Loucy (cell line): ENCODE measurements at regions not wholly inside any gene's neighbourhood (a gene's known extent, or its start where the extent isn't known, plus 50 kb on each side); places are given as distances from the start of the nearest gene placed in this dataset.

Experiments used
- H2AFZ ChIP-seq: fragments of 200-600 bp; sonication (generic); 2 replicates; pipeline ENCODE4 v1.6.0; 2016; ENCODE audit warnings: antibody characterized with exemption, mild to moderate bottlenecking, low read length, moderate library complexity
- H3F3A ChIP-seq: fragments of 200-600 bp; 2 replicates; pipeline ENCODE4 v1.6.0; 2016; ENCODE audit warnings: antibody characterized with exemption, low read depth, mild to moderate bottlenecking
- H3K27me3 ChIP-seq: fragments of 200-600 bp; sonication (generic); 2 replicates; pipeline ENCODE4 v1.6.1; 2014; ENCODE audit warnings: low read length, mild to moderate bottlenecking; ENCODE audit not compliant: insufficient read depth, poor library complexity, severe bottlenecking
- H3K36me3 ChIP-seq: fragments of 200-600 bp; sonication (generic); 2 replicates; pipeline ENCODE4 v1.6.1; 2016; ENCODE audit warnings: low read length; ENCODE audit not compliant: insufficient read depth
- H3K4me1 ChIP-seq: fragments of 200-600 bp; sonication (generic); 2 replicates; pipeline ENCODE4 v1.5.1; 2014; ENCODE audit warnings: low read length, mild to moderate bottlenecking; ENCODE audit not compliant: insufficient read depth, poor library complexity, severe bottlenecking
- H3K4me2 ChIP-seq: fragments of 200-600 bp; sonication (generic); 2 replicates; pipeline ENCODE4 v1.6.0; 2014; ENCODE audit warnings: antibody characterized with exemption, low read length, low read depth, mild to moderate bottlenecking; ENCODE audit not compliant: poor library complexity, severe bottlenecking
- H3K4me3 ChIP-seq: fragments of 200-600 bp; sonication (generic); 2 replicates; pipeline ENCODE4 v1.5.1; 2014; ENCODE audit warnings: low read length, mild to moderate bottlenecking, mixed read lengths; ENCODE audit not compliant: poor library complexity, severe bottlenecking
- H3K79me2 ChIP-seq: fragments of 200-600 bp; sonication (generic); 2 replicates; pipeline ENCODE4 v1.6.1; 2014; ENCODE audit warnings: low read length; ENCODE audit not compliant: insufficient read depth
- H3K9ac ChIP-seq: fragments of 200-600 bp; sonication (generic); 2 replicates; pipeline ENCODE4 v1.6.0; 2014; ENCODE audit warnings: mild to moderate bottlenecking, low read depth, low read length, moderate library complexity; ENCODE audit not compliant: poor library complexity, severe bottlenecking
- H3K9me2 ChIP-seq: fragments of 200-600 bp; sonication (generic); replicated peaks from 2 replicates; pipeline ENCODE4 v1.6.1; 2016; ENCODE audit warnings: low read depth, low read length, mixed read lengths
- H3K9me3 ChIP-seq: fragments of 200-600 bp; sonication (generic); 2 replicates; pipeline ENCODE4 v1.6.1; 2014; ENCODE audit warnings: mild to moderate bottlenecking, antibody characterized with exemption, low read length, low read depth; ENCODE audit not compliant: insufficient read depth
- H4K20me1 ChIP-seq: fragments of 200-600 bp; sonication (generic); 2 replicates; pipeline ENCODE4 v1.6.0; 2014; ENCODE audit warnings: antibody characterized with exemption, low read length, mild to moderate bottlenecking; ENCODE audit not compliant: insufficient read depth, poor library complexity, severe bottlenecking
- EZH2phosphoT487 ChIP-seq: fragments of 200-600 bp; IDR thresholded peaks from 2 replicates; pipeline ENCODE4 v1.6.1; 2018; ENCODE audit warnings: antibody characterized with exemption, mild to moderate bottlenecking, moderate library complexity, borderline replicate concordance
- TF ChIP-seq, protein P1 (sequence below): fragments of 200-600 bp; sonication (generic); conservative IDR thresholded peaks from 2 replicates; pipeline ENCODE4 v1.5.1; 2014; ENCODE audit warnings: mild to moderate bottlenecking, antibody characterized with exemption, low read length

GRCh38 chr13:67445436-67445835 is 215.3 kb upstream of the PCDH9 start:
- Histone ChIP-seq H3K9me3 (no peaks in the 10 kb centered on the region), H3K9me2 (no peaks in the 10 kb centered on the region), H3F3A (no peaks in the 10 kb centered on the region), H3K4me3 (no peak overlapping the region), H3K36me3 (no peaks in the 10 kb centered on the region), H3K79me2 (no peaks in the 10 kb centered on the region), H3K4me1 (no peaks in the 10 kb centered on the region), H3K27me3 (no peaks in the 10 kb centered on the region), H2AFZ (no peak overlapping the region), H4K20me1 (no peaks in the 10 kb centered on the region), H3K4me2 (no peak overlapping the region), H3K9ac (no peak overlapping the region)
- TF ChIP-seq, protein P1, sequence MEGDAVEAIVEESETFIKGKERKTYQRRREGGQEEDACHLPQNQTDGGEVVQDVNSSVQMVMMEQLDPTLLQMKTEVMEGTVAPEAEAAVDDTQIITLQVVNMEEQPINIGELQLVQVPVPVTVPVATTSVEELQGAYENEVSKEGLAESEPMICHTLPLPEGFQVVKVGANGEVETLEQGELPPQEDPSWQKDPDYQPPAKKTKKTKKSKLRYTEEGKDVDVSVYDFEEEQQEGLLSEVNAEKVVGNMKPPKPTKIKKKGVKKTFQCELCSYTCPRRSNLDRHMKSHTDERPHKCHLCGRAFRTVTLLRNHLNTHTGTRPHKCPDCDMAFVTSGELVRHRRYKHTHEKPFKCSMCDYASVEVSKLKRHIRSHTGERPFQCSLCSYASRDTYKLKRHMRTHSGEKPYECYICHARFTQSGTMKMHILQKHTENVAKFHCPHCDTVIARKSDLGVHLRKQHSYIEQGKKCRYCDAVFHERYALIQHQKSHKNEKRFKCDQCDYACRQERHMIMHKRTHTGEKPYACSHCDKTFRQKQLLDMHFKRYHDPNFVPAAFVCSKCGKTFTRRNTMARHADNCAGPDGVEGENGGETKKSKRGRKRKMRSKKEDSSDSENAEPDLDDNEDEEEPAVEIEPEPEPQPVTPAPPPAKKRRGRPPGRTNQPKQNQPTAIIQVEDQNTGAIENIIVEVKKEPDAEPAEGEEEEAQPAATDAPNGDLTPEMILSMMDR, result no peak
- no peak for TF ChIP-seq EZH2phosphoT487

DNA sequence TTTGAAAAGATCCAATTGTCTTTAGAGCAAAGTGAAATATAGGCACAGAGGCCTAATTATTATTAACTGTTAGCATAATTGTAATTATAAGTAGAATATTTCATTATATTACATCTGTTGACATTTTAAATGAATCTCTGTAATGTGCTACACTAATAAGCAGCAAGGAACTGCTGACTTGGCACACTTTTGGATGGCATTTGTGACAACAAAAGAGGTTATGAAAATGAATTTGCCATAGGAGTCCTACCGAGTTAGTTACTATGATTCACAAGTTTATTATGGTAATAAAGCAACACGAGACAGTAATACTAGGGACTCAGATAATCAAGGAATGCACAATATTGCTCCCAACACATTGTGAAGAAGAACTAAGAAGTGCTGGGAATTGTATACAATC is 213.8 kb upstream of the PCDH9 start:
- no peaks in the 10 kb centered on the region for H3F3A ChIP-seq
- no peak for TF ChIP-seq EZH2phosphoT487
- TF ChIP-seq, protein P1, result no peak
- H3K79me2 ChIP-seq, result no peaks in the 10 kb centered on the region
- H3K36me3 ChIP-seq, result no peaks in the 10 kb centered on the region
- no peaks in the 10 kb centered on the region for H3K27me3 ChIP-seq
- H4K20me1 ChIP-seq, result no peaks in the 10 kb centered on the region
- H2AFZ ChIP-seq, result no peak overlapping the region
- H3K9me2 ChIP-seq, result no peaks in the 10 kb centered on the region
- no peaks in the 10 kb centered on the region for H3K4me1 ChIP-seq
- H3K9ac ChIP-seq, result no peak overlapping the region
- no peak overlapping the region for H3K4me3 ChIP-seq
- H3K9me3 ChIP-seq, result no peaks in the 10 kb centered on the region
- no peak overlapping the region for H3K4me2 ChIP-seq

GRCh38 chr13:67440236-67440975 is 210.3 kb upstream of the PCDH9 start:
- Histone ChIP-seq H3K9me2 (no peaks in the 10 kb centered on the region), H3K4me3 (no peak overlapping the region), H3K9ac (no peak overlapping the region), H2AFZ (no peak overlapping the region), H3F3A (no peaks in the 10 kb centered on the region), H3K4me2 (no peak overlapping the region), H4K20me1 (no peaks in the 10 kb centered on the region), H3K9me3 (no peaks in the 10 kb centered on the region), H3K27me3 (no peaks in the 10 kb centered on the region), H3K4me1 (no peaks in the 10 kb centered on the region), H3K79me2 (no peaks in the 10 kb centered on the region), H3K36me3 (no peaks in the 10 kb centered on the region)
- no peak for TF ChIP-seq EZH2phosphoT487
- TF ChIP-seq, protein P1, result no peak
